GM23338 (cell line): ENCODE measurements at regions not wholly inside any gene's neighbourhood (a gene's known extent, or its start where the extent isn't known, plus 50 kb on each side); places are given as distances from the start of the nearest gene placed in this dataset.

ENCODE experiments used
- CTCF ChIP-seq, 2 experiments: fragments of 200-600 bp in 1 of 2; sonication (generic) in 1 of 2; conservative IDR thresholded peaks; 2 replicates each; pipeline versions ENCODE4 v1.5.1 to v1.6.1; 2016 to 2017; ENCODE audit warnings: antibody characterized with exemption in 2 of 2, low read depth in 2 of 2, mild to moderate bottlenecking in 2 of 2, moderate library complexity in 1 of 2
- ETS1 ChIP-seq: IDR thresholded peaks from 2 replicates; pipeline ENCODE4 v1.6.1; 2016; ENCODE audit warnings: antibody characterized with exemption
- EZH2 ChIP-seq: fragments of 200-600 bp; sonication (generic); IDR thresholded peaks from one replicate; pipeline ENCODE4 v1.8.0; 2017; ENCODE audit warnings: antibody characterized with exemption, mild to moderate bottlenecking, low read depth; ENCODE audit not compliant: unreplicated experiment
- EZH2phosphoT487 ChIP-seq: fragments of 200-600 bp; sonication (generic); IDR thresholded peaks from one replicate; pipeline ENCODE4 v1.8.1; 2018; ENCODE audit warnings: antibody characterized with exemption; ENCODE audit not compliant: unreplicated experiment
- NANOG ChIP-seq: IDR thresholded peaks from 2 replicates; pipeline ENCODE4 v1.6.1; 2016; ENCODE audit warnings: antibody characterized with exemption, borderline replicate concordance
- POLR2AphosphoS5 ChIP-seq: IDR thresholded peaks from 2 replicates; pipeline ENCODE4 v1.6.1; 2016; ENCODE audit warnings: antibody characterized with exemption, low read depth
- REST ChIP-seq: IDR thresholded peaks from one replicate; pipeline ENCODE4 v1.6.1; 2018; ENCODE audit warnings: antibody characterized with exemption; ENCODE audit not compliant: unreplicated experiment
- STAT1 ChIP-seq: IDR thresholded peaks from one replicate; pipeline ENCODE4 v1.6.1; 2016; ENCODE audit warnings: antibody characterized with exemption; ENCODE audit not compliant: unreplicated experiment
- ZNF114 ChIP-seq: fragments of 250-450 bp; sonication (Bioruptor Pico); IDR thresholded peaks from 2 replicates; pipeline ENCODE4 v1.5.0; 2020; ENCODE audit warnings: mild to moderate bottlenecking, moderate library complexity
- ZNF462 ChIP-seq: fragments of 250-450 bp; sonication (Bioruptor Pico); IDR thresholded peaks from 2 replicates; pipeline ENCODE4 v1.5.0; 2020; ENCODE audit warnings: mild to moderate bottlenecking, moderate library complexity

GRCh38 chr7:17584822-17585221 lies 286.4 kb downstream of the AHR start:
- TF ChIP-seq ZNF114 (CRISPR knock-in tag) (no peak), CTCF (conservative IDR thresholded peaks at IDR 0.05; ENCODE audit: low read depth in 2 of 2) (no peak), EZH2 (no peak), POLR2AphosphoS5 (no peak), NANOG (no peak), REST (no peak), ZNF462 (no peak), STAT1 (no peak), ETS1 (no peak), EZH2phosphoT487 (no peak)
